Kidney glomerular epithelial cell (primary cell): ENCODE measurements at regions not wholly inside any gene's neighbourhood (a gene's known extent, or its start where the extent isn't known, plus 50 kb on each side); places are given as distances from the start of the nearest gene placed in this dataset.

Experiments used
- DNase-seq: peaks from one replicate; lab custom pipeline; 2025; lab: John Stamatoyannopoulos, UW

DNA sequence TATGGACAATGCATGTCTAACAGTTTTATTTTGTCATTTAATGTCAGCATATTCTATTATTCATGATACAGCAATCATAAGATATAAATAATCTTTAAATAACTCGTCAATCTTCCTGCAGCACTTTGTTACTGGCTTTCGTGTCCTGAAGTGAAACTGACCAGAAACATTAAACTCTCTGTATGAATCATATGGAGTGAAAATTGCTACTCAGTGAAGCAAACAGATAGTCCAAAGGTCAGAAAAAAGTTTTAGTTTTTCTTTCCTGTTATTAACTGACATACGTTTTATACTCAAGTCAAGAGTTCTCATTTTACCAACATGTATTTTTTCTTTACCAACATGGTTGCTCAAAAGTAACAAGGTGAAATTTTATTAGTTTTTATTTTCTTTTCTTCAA lies 106.8 kb upstream of the GALNT5 start:
- peak; percentile 18 for DNase-seq

DNA sequence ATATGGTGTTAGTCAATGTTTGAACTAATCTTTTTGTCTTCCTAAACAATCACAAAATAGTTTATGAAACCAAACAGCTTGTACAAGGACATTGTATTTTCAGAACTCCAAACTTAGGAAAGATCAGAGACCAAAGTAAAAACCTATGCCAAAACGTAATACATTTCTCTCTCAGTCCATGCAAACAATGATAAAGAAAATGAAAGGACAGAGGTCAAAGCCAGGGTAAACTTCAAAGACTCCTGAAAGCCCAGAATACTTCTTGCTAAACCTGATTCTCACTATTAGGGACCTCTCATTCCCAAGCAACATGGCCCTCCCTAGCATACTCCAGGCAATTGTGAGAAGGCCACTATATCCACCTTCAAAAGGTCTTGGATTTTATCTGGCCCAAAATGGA lies 105.1 kb upstream of the GALNT5 start:
- no peak for DNase-seq

DNA sequence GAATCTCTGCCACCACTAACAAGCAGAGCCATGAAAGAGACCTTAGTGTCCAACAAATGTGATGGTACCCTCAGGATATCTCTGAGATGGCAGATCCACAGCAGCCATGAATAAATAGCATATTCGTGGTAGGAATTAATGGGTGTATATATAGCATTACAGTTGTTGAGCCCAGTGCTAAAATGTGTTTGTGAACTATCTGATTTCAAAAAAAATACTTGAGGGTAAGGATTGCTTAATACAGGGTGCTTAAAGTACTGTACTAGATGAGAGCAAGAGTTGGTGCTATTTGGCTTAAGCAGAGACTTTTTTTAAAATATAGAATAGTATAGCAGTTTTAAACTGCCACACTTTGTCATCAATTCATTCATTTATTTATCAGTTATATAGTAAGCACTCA lies 101.5 kb upstream of the GALNT5 start:
- DNase-seq = no peak

DNA sequence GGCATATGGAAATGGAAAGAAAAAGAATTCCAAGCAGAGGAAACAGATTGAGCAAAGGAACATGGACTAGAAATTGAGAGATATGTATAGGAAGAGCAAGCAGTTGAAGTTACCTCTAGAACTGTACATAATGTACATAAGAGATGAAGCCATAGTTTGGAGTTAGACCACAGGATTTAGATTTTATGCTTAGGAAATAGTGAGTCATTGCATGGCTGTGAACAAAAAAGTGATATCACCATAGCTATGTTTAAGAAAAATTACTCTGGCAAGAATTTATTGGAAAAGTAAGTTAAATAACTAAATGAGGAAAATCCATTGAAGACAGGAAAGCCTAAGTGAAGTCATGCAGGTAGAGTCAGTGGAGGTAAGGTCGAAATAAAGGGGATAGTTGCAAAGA lies 99.4 kb upstream of the GALNT5 start:
- no peak for DNase-seq

DNA sequence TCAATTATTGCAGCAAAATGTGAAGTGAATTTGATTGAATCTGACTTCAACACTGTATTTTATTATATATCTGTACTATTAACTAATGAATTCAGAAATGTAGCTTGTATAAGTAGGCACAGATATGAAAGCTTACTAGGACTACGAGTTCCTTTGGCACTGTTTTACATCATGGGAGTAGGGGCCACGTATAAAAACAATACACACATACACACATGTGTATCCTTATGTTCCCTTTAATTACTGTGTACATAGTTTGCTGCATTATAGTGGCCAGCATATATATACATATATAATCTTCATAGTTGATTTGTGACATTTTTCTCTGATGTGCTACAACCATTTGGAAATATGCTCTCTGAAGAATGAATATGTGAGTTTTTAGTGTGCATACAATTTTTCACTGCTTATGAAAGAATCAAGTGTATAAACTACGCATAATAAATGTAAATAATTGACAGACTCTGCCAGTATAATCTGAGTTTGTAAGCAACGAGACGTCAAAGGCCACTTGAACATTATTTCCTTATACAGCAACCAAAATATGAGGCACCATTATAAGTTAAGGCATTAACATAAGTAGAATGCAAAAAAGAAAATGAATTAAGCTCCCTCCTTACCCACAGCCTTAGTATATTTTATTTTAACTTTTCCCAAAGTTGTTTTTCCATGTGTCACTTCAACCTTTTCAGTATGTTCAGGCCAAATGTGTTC lies 98.1 kb upstream of the GALNT5 start:
- no peak for DNase-seq

DNA sequence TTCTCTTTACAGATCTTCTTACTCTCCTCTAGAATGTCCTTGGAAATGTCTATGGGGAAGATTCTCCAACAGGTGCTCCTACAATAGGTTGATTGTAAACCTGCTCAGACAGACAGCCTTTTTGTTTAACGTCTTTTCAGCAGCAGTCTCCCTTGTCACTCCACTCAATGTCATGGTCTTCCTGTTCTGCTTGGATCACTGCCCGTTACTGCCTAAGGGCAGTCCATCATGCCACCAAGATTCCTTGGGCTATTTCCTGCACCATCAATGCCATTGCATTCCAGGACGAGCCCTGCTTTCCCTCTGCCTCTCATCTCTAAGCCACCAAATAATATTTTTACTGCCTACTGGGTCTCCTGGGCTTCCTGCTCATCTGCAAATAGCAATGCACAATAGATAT lies 97.4 kb upstream of the GALNT5 start:
- no peak for DNase-seq

DNA sequence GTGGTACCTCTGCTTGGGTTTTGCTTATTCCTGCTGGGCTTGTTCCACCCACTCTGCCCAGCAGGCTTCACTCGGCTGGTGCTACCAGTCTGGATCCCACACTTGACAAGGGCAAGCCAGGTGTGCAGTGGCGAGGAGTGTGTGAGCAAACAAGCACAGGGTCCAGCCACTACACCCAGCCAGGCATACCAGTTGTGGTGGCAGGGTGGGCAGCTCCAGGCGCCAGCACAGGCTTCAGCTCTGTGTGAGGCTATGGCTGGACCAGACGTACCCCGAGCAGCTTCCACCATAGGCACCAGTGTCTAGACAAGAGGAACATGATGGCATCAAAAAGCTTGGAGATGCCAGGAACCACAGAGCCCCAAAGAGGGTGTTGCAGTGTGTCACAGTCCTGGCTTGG lies 93.1 kb upstream of the GALNT5 start:
- no peak for DNase-seq

DNA sequence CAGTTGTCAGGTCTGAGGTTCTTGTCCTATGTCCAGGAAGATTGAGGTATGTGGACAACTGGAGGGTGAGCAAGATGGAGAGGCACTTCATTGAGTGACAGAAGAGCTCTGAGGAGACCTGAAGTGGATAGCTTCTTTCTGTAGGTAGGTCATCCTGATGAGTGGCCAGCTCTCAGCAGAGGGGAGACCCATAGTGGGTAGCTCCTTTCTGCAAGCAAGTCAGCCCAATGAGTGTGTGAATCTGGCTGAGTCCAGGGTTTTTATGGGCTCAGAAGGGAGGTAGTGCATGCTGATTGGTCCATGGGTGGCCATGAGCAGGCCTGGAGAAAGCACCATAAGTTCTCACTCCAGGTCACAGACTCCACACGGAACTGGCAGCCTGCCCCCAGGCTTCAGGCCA lies 92.6 kb upstream of the GALNT5 start:
- DNase-seq = no peak

DNA sequence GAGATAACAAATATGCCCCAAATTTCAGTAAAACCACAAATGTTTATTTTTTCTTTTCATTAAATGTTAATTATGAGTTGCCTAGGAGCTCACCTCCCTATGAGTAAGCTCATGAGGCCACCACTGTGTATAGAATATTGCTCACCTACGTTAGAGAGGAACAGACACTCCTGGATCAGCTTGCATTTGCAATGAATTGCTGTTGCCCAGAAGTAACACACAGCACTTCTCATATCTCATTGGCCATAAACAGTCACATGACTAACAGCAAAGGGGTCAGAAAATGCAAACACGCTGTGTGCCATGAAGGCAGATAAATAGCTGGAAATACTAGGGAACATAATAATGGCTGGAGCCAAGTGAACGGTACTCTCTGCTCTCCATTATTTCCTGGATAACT lies 89.0 kb upstream of the GALNT5 start:
- DNase-seq = no peak

DNA sequence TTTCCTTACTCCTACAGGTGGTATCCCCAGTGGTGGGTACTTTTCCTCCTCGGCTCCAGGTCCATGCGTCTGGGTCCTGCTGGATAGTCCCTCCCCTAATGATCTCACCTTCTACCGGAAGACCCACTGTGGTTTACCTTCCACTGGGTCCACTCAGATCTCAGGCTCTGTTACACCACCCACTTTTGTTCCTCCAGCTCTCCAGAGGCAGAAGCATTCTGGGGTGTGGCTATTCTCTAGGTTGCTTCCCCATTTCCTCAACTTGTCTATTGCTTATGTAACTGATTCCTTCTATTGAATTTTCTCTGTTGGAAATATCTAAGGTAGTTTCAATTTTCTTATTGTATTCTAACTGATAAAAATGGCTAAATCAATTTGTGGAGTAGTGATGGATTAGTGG lies 87.6 kb upstream of the GALNT5 start:
- no peak for DNase-seq

DNA sequence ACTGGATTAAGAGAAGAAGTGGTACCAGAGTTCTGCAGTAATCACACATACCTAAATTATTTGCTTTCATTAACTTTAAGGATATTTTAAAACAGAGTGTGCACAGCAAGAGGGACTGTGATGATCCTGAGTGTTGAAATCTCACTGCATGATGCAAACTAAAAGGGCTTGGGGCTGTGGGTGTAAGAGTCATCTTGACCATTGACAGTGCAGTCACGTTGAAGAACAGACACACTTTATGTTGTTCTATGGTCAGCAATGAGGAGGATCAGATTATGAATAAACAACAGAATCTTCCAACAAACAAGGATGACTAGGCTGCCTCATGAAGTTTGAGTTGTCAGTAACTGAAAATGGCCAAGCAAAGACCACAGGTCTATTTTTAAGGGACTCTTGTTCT lies 87.2 kb upstream of the GALNT5 start:
- DNase-seq = no peak

DNA sequence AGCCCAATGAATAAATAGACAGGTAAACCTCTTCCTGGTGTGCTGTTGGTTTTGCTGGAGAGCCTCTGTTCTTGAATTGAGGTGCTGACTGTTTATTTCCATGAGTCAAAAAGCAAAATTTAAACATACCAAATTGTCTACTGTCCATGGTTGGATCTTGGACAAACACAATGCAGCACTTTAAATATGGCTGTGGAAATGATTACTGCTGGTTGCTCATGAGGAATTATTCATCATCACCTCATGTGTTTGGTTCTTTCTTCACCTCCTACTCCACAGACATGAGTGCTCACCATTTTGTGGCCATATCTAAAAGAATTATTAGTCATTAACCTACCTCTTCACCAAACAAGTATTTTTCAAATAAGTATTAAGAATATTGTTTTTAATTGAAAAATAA lies 85.3 kb upstream of the GALNT5 start:
- DNase-seq = no peak

DNA sequence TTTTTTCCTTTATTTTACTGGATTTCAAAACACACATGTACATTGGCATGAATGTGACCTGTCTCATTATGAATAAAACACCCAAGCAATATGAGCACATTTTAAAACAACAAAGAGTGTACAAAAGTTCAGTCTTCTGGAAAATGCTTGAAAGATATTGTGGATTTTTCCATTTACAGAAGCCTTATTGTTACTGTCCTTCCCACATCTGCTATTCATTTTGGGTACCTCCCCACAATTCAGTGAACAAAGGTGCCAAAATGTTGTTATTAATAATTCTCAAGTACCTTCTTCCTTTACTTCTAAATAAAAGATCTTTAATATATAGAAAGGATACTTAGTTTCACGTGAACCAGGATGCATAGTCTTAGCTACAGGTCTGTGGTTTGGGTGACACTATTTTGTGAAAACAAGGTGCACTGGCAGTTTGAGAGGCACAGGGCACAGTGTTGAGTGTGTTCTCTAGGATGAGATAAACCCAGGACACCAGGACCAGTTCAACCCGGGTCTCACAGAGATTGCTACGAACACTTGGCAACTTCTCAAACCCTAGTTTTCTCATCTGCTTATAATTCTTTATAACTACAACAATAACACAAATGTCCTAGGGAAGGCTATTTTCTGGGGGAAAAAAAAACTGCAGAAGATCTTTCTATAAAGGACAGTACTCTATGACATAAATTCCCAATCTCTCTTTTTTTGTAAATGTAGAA lies 84.5 kb upstream of the GALNT5 start:
- DNase-seq = no peak

DNA sequence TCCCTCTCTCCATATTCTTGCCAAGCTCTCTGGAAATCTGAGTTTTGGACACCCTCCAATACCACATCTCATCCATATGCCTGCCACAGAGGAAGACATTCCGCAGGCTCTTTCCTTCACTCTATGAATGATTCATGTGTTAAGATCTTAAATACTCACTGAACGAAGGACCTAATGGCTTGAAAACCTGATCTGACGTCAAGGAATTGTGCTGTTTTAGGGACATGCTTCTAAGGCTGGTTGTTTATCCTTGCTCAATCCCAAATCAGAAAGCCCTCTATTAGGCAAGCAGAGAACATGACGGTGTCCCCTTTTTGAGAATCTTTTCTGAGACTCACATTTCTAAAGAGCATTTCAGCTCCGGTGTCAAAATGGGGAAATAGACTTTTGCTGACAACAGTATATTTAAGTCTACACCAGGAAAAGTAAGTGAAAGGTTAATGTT lies 83.7 kb upstream of the GALNT5 start:
- peak; percentile 52 for DNase-seq

DNA sequence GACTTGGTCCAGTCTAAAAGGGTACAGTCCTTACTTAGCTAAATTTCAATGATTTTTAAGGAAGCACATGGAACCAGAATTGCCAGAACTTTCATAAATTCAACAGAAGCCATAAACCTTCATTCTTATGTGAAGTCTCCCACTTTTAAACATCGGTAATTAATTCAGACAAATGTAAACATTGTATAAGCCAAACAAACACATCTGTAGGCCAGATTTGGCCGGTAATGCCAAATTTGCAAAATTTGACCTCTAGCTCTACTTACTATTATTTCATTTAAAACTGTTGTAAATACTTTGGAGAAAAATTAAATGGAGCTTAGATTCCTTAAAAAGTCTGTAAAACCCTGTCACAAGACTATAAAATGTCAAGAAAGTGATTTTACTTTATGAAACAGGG lies 83.2 kb upstream of the GALNT5 start:
- DNase-seq = no peak

DNA sequence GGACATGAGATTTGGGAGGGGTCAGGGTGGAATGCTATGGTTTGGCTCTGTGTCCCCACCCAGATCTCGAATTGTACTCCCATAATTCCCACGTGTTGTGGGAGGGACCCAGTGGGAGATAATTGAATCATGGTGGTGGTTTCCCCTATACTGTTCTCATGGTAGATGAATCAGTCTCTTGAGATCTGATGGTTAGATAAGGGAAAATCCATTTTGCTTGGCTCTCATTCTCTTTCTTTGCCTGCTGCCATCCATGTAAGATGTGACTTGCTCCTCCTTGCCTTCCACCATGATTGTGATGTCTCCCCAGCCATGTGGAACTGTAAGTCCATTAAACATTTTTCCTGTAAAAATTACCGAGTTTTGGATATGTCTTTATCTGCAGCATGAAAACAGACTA lies 80.9 kb upstream of the GALNT5 start:
- DNase-seq = no peak

DNA sequence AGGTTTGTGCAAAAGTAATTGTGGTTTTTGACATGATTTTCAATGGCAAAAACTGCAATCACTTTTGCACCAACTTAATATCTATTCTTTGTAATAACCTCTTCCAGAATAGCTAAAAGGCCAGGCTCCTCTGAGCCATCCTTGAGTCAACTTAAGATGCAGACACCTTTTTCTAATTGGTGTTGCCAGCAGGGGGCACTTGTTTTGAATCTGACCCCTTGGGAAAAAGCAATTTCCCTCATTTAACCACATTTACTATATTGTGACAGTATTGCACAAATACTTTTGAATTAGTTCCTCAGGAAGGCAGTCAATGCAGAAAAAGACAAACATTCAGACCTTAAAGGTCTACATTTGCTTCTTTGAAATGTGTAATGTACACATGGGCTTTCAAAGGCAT lies 78.6 kb upstream of the GALNT5 start:
- no peak for DNase-seq

DNA sequence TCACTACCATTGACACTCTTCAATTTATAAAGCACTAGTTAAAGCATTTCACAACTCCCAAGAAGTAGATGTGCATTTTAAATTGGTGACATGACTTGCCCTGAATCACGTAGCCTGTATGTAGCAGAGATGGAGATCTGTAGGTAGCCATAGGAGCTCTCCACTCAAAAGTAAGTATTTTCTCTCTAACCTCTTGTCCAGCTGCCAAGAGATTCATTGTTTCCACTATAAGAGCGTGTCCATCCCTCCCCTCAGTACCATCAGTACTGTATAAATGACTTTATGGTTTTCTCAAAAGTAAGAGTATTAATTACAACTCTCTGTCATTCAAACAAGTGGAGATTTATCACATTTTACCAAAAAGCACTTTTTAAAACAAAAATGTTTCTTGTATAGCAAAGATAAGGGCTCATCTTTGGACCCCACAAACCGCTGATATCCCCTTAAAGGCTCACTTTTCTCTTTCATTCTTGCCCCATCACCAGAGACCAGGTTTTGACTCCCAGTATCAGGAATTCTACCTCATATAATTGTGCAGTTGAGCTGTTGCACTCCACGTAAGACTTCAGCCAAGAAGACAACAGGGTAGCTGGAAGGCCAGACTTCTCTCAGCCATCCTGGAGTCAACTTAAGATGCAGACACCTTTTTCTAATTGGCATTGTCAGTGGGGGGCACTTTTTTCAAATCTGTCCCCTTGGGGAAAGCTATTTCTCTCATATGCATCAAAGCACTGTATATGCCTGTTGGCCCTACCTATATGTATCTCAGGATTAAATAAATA lies 78.0 kb upstream of the GALNT5 start:
- DNase-seq = no peak

DNA sequence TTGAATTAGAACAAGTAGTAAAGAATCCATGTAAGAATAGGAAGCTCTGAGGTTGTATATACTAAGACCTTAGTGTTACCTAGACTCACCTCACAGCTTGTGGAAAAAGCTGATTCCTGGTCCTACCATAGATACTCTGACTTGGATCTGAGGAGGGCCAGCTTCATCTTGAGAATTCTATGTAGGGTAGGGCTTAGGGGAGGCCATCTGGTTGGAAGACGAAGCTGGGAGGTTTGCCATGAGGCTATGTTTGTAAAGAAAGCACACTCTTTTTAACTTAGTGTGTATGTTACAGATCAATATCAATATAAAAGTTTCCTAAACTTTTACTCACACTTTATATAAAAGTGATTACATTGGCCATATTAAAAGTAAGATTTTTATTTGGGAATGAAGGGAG lies 77.1 kb upstream of the GALNT5 start:
- no peak for DNase-seq

DNA sequence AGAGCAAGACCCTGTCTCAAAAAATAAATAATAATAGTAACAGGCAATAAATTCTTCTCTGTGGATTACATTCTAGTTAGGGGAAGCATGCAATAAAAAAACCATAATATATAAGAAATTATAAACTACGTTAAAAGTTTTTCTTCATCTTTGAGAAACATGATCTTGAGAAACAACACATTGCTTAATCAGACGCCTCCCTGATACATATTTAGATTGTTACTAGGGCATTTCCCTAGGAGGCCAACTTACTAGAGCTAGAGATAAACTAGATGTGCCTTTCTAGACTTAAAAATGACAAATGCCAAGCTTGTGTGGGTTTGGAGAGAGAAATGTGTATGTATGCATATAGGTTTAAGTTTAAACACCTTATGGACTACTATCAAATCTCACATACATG lies 76.3 kb upstream of the GALNT5 start:
- DNase-seq = no peak

DNA sequence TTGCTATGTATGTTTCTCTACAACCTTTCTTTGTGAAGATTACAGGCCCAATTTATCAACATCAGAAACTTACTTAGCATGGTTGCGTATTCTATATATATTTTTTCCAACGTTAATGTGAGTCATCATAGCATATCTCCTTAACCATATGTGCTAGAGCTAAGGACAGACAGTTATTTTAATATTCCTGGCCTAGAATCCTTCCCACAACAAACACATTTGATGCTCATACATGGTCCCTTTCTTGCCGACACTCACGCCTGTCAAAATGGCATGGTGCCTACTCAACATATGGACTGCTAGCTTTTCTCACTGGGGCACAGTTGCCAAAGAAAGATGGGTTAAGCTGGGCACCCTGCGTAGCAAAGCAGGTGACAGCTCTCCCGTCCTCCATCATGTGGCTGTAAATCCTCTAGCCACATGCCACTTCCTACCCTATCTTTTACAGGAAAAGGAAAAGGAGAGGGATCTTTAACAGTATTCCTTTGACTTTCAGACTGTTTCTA lies 75.2 kb upstream of the GALNT5 start:
- no peak for DNase-seq

DNA sequence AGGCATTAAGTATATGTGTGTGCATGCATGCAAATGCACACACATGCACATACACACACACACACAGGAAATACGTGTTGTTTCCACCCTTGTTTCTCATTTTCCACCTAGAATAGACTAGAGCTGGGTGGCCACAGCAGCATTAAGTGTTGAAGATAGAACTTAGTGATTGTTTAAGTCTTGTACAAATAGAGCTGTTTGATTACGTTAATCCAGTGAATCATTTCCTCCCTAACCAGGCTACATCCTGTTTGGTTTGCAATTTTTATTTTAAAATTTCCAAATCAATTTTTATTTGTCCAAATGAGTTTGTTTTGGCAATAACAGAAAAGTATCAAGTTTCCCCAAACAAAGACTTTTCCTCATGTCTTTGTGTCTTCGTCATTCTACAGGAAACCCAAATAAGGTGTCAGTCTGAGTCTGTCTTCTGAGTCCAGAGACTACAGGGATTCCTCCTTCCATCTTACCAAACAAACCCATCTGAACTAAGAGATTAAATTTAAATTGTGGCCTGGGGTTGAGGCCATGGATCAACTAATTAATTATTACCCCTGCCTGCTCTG lies 74.6 kb upstream of the GALNT5 start:
- DNase-seq = peak; percentile 16
